IMR-90 (cell line): ENCODE measurements at regions not wholly inside any gene's neighbourhood (a gene's known extent, or its start where the extent isn't known, plus 50 kb on each side); places are given as distances from the start of the nearest gene placed in this dataset.
"Not testable (repeated sequence)": the region's sequence is repeated elsewhere in the genome, so short reads cannot be mapped to it uniquely, and the experiment has no call there.

Experiments used
- ATAC-seq: fragments of 200-7000 bp; cut with Tn5 transposase; 2 replicates; pipeline ENCODE4 v1.9.1; 2020; ENCODE audit warnings: low read depth, mild to moderate bottlenecking, moderate library complexity
- BruUV-seq: library from RNA; stranded (reverse); fragments of 400-500 nt; replicated peaks from 2 replicates; lab custom pipeline; 2021; lab: Mats Ljungman, UMichigan
- CTCF ChIA-PET: fragments of 300-600 bp; formaldehyde crosslinking; extraction: SDS; loops from one replicate; lab custom pipeline; 2021; ENCODE audit warnings: antibody characterized with exemption; lab: Yijun Ruan, JAX
- POLR2A ChIA-PET: fragments of 300-600 bp; sonication (Branson Sonifier 250); formaldehyde crosslinking; loops from one replicate; lab custom pipeline; 2022; ENCODE audit warnings: antibody characterized with exemption; ENCODE audit not compliant: unreplicated experiment; lab: Charles Lee
- DNase-seq: peaks from one replicate; pipeline ENCODE4 v3.0.0; 2013
- H2AFZ ChIP-seq: replicated peaks from 2 replicates; pipeline ENCODE3; 2013; ENCODE audit warnings: low read length, mild to moderate bottlenecking; ENCODE audit not compliant: poor library complexity
- H2AK5ac ChIP-seq: 2 replicates; pipeline ENCODE4 v1.6.1; 2013; ENCODE audit warnings: low read depth, low read length, inconsistent platforms
- H2AK9ac ChIP-seq: replicated peaks from 2 replicates; pipeline ENCODE3; 2013; ENCODE audit warnings: mild to moderate bottlenecking, low read depth, low read length, moderate library complexity; ENCODE audit not compliant: poor library complexity
- H2BK120ac ChIP-seq: 2 replicates; pipeline ENCODE4 v1.6.1; 2013; ENCODE audit warnings: low read depth, low read length, inconsistent platforms
- H2BK15ac ChIP-seq: 3 replicates; pipeline ENCODE4 v1.6.1; 2013; ENCODE audit warnings: low read depth, low read length, inconsistent platforms
- H2BK20ac ChIP-seq: 2 replicates; pipeline ENCODE4 v1.6.1; 2013; ENCODE audit warnings: low read depth, mild to moderate bottlenecking, inconsistent platforms, low read length, moderate library complexity
- H2BK5ac ChIP-seq: 2 replicates; pipeline ENCODE4 v1.6.1; 2013; ENCODE audit warnings: mild to moderate bottlenecking, low read depth, low read length, inconsistent platforms; ENCODE audit not compliant: poor library complexity, severe bottlenecking
- H3K14ac ChIP-seq: replicated peaks from 2 replicates; pipeline ENCODE4 v1.6.1; 2013; ENCODE audit warnings: low read depth, low read length, inconsistent platforms
- H3K18ac ChIP-seq: 2 replicates; pipeline ENCODE4 v1.6.1; 2013; ENCODE audit warnings: low read depth, low read length, control low read depth
- H3K23ac ChIP-seq: 2 replicates; pipeline ENCODE4 v1.6.1; 2013; ENCODE audit warnings: low read depth, low read length, inconsistent platforms
- H3K27ac ChIP-seq: 2 replicates; pipeline ENCODE4 v1.5.1; 2013; ENCODE audit warnings: mild to moderate bottlenecking, control low read depth, low read length; ENCODE audit not compliant: insufficient read depth
- H3K27me3 ChIP-seq: 2 replicates; pipeline ENCODE4 v1.6.1; 2013; ENCODE audit warnings: low read length; ENCODE audit not compliant: control insufficient read depth, insufficient read depth
- H3K36me3 ChIP-seq: 2 replicates; pipeline ENCODE4 v1.6.1; 2013; ENCODE audit warnings: low read length, mixed read lengths; ENCODE audit not compliant: control insufficient read depth, insufficient read depth
- H3K4ac ChIP-seq: 2 replicates; pipeline ENCODE4 v1.6.1; 2013; ENCODE audit warnings: low read depth, low read length, inconsistent platforms
- H3K4me1 ChIP-seq: 2 replicates; pipeline ENCODE4 v1.6.1; 2013; ENCODE audit warnings: low read length, mixed read lengths; ENCODE audit not compliant: control insufficient read depth, insufficient read depth
- H3K4me2 ChIP-seq: 2 replicates; pipeline ENCODE4 v1.6.1; 2013; ENCODE audit warnings: low read depth, mild to moderate bottlenecking, control low read depth, low read length, moderate library complexity
- H3K4me3 ChIP-seq: 2 replicates; pipeline ENCODE4 v1.5.1; 2013; ENCODE audit warnings: low read depth, mild to moderate bottlenecking, control low read depth, low read length, moderate library complexity; ENCODE audit not compliant: insufficient read depth
- H3K56ac ChIP-seq: 2 replicates; pipeline ENCODE4 v1.6.1; 2013; ENCODE audit warnings: low read length, inconsistent platforms; ENCODE audit not compliant: insufficient read depth; ENCODE audit errors: extremely low read depth
- H3K79me1 ChIP-seq, 2 experiments: 2 replicates each; pipeline ENCODE4 v1.6.1; 2013; ENCODE audit warnings: low read length in 2 of 2, inconsistent platforms in 1 of 2, low read depth in 1 of 2
- H3K9ac ChIP-seq: 2 replicates; pipeline ENCODE4 v1.6.1; 2013; ENCODE audit warnings: low read depth, low read length, control low read depth
- H3K9me1 ChIP-seq: 2 replicates; pipeline ENCODE4 v1.6.1; 2013; ENCODE audit warnings: low read length, inconsistent platforms; ENCODE audit not compliant: insufficient read depth
- H3K9me3 ChIP-seq: 2 replicates; pipeline ENCODE4 v1.6.1; 2013; ENCODE audit warnings: low read length; ENCODE audit not compliant: control insufficient read depth, insufficient read depth
- H4K20me1 ChIP-seq: 2 replicates; pipeline ENCODE4 v1.6.1; 2013; ENCODE audit warnings: low read length, inconsistent platforms; ENCODE audit not compliant: insufficient read depth
- H4K5ac ChIP-seq: 2 replicates; pipeline ENCODE4 v1.6.1; 2013; ENCODE audit warnings: mild to moderate bottlenecking, low read depth, low read length, control low read depth
- H4K8ac ChIP-seq, 2 experiments: 2 replicates each; pipeline ENCODE4 v1.6.1; 2013; ENCODE audit warnings: low read depth in 2 of 2, low read length in 2 of 2, control low read depth in 1 of 2, inconsistent platforms in 1 of 2
- H4K91ac ChIP-seq: 2 replicates; pipeline ENCODE4 v1.6.1; 2013; ENCODE audit warnings: low read depth, low read length, inconsistent platforms; ENCODE audit not compliant: insufficient read depth
- WGBS, 2 experiments: methylation state at CpG; one replicate each; pipeline versions ENCODE4 v1.1.5 to v1.1.7; 2013; ENCODE audit warnings: missing lambda C conversion rate in 2 of 2; ENCODE audit not compliant: insufficient read length in 1 of 2; ENCODE audit errors: extremely low coverage in 2 of 2; 5-methylcytosine and 5-hydroxymethylcytosine counted together
- dilution Hi-C: fragments of 300-500 bp; cut with HindIII; formaldehyde crosslinking; loops from one replicate; pipeline ENCODE4 v1.14.3; 2018; ENCODE audit warnings: low sequenced_read_pairs; ENCODE audit not compliant: unreplicated experiment
- in situ Hi-C: fragments of 300-500 bp; cut with MboI; formaldehyde crosslinking; loops from 3 replicates; pipeline ENCODE4 v1.14.3; 2019; ENCODE audit warnings: low sequenced_read_pairs, inconsistent platforms, mixed read lengths
- intact Hi-C: fragments of 100-400 bp; cut with micrococcal nuclease; formaldehyde crosslinking; loops from 2 replicates; pipeline ENCODE4 v1.10.0; 2022

DNA sequence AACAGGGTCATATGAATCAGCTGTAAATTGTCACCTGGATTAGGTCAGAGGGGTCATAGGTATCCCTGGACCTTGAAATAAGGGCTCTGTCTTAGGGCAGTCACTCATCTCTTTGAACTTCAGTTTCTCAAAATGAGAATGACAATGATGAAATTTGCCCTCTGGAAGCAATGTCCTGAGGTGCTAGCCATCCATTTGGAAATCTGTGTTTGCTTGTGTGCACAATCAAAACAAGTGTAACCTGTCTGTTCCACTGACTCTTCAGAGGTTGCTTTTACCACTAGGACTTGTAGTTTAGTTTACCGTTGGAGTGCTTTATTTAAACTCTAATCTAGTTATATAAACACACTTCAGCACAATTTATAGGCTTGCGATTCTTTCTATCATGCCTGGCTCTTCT, 297.3 kb downstream of the CCDC74A start:
- ATAC-seq, H2AK9ac ChIP-seq, H2BK20ac ChIP-seq, H3K18ac ChIP-seq, H3K23ac ChIP-seq, H4K91ac ChIP-seq, H3K4me3 ChIP-seq, H2BK15ac ChIP-seq, H3K14ac ChIP-seq, dilution Hi-C loops, H2BK120ac ChIP-seq, intact Hi-C loops, H2AFZ ChIP-seq, H3K4ac ChIP-seq, H3K27ac ChIP-seq, H4K20me1 ChIP-seq, H2BK5ac ChIP-seq, H3K9ac ChIP-seq, CTCF ChIA-PET, H2AK5ac ChIP-seq, BruUV-seq, H3K9me1 ChIP-seq, H4K5ac ChIP-seq, POLR2A ChIA-PET, H3K4me1 ChIP-seq, DNase-seq, H3K36me3 ChIP-seq, H3K9me3 ChIP-seq, H3K4me2 ChIP-seq, H4K8ac ChIP-seq, H3K79me1 ChIP-seq, H3K56ac ChIP-seq, H3K27me3 ChIP-seq: not testable (repeated sequence)
- no CpG with 5 or more reads among the region's 2 CpGs for WGBS, 2 experiments
- in situ Hi-C loops: loop anchor here (25.0 kb wide), 1 partner anchor 413 kb away; no protein-coding TSS in a partner anchor
